DOHH2 (cell line): ENCODE measurements at regions not wholly inside any gene's neighbourhood (a gene's known extent, or its start where the extent isn't known, plus 50 kb on each side); places are given as distances from the start of the nearest gene placed in this dataset.

Source experiments
- CTCF ChIP-seq: fragments of 200-600 bp; sonication (generic); IDR thresholded peaks from one replicate; pipeline ENCODE4 v1.5.1; 2014; ENCODE audit warnings: antibody characterized with exemption, mild to moderate bottlenecking, low read depth, low read length; ENCODE audit not compliant: poor library complexity, severe bottlenecking
- EZH2phosphoT487 ChIP-seq: fragments of 200-600 bp; sonication (generic); IDR thresholded peaks from 2 replicates; pipeline ENCODE4 v1.6.1; 2017; ENCODE audit warnings: borderline replicate concordance, mild to moderate bottlenecking, antibody characterized with exemption, low read length, moderate library complexity, mixed read lengths

- TF ChIP-seq CTCF (no peak), EZH2phosphoT487 (no peak)
Measured at GRCh38 chr4:43331226-43332051, 438.9 kb downstream of the GRXCR1 start.
